ENCODE measurements at regions not wholly inside any gene's neighbourhood (a gene's known extent, or its start where the extent isn't known, plus 50 kb on each side); places are given as distances from the start of the nearest gene placed in this dataset.

- H3K27me3 Mint-ChIP-seq (ENCODE audit: low read depth) = no peaks in the 10 kb centered on the region
Measured at GRCh38 chr15:62781081-62781497, 261.5 kb upstream of the TPM1 start.

GRCh38 chr15:62782071-62782841 lies 260.3 kb upstream of the TPM1 start:
- peaks cover 79% of the 10 kb centered on the region for H3K4me1 Mint-ChIP-seq (ENCODE audit: low read depth)
- DNase-seq (ENCODE audit: low spot score) = no peak
- H3K9me3 Mint-ChIP-seq (ENCODE audit: low read depth) = no peaks in the 10 kb centered on the region
- H3K4me3 Mint-ChIP-seq (ENCODE audit: unreplicated experiment) = peak overlapping the region; percentile 13
- TF ChIP-seq CTCF (IDR thresholded peaks at IDR 0.05) = peak; percentile 94
- H3K36me3 Mint-ChIP-seq (ENCODE audit: low read depth) = no peaks in the 10 kb centered on the region
- peak overlapping the region; percentile 95 for H3K27ac Mint-ChIP-seq (ENCODE audit: unreplicated experiment)
- H3K27me3 Mint-ChIP-seq (ENCODE audit: low read depth) = no peaks in the 10 kb centered on the region

More at GRCh38 chr15:62781081-62781497, 261.5 kb upstream of the TPM1 start:
- H3K9me3 Mint-ChIP-seq (ENCODE audit: low read depth) = no peaks in the 10 kb centered on the region
- TF ChIP-seq CTCF (IDR thresholded peaks at IDR 0.05) = no peak
- no peak overlapping the region for H3K4me3 Mint-ChIP-seq (ENCODE audit: unreplicated experiment)
- no peak for DNase-seq (ENCODE audit: low spot score)
- H3K27ac Mint-ChIP-seq (ENCODE audit: unreplicated experiment) = peak overlapping the region; percentile 68
- no peaks in the 10 kb centered on the region for H3K36me3 Mint-ChIP-seq (ENCODE audit: low read depth)
- H3K4me1 Mint-ChIP-seq (ENCODE audit: low read depth) = peaks cover 67% of the 10 kb centered on the region

- H3K4me3 Mint-ChIP-seq (ENCODE audit: unreplicated experiment) = peak overlapping the region; percentile 13
- peak overlapping the region; percentile 95 for H3K27ac Mint-ChIP-seq (ENCODE audit: unreplicated experiment)
- no peaks in the 10 kb centered on the region for H3K27me3 Mint-ChIP-seq (ENCODE audit: low read depth)
- no peaks in the 10 kb centered on the region for H3K9me3 Mint-ChIP-seq (ENCODE audit: low read depth)
- H3K4me1 Mint-ChIP-seq (ENCODE audit: low read depth) = peaks cover 83% of the 10 kb centered on the region
- no peaks in the 10 kb centered on the region for H3K36me3 Mint-ChIP-seq (ENCODE audit: low read depth)
- no peak for DNase-seq (ENCODE audit: low spot score)
- no peak for TF ChIP-seq CTCF (IDR thresholded peaks at IDR 0.05)
Measured at GRCh38 chr15:62782896-62783295, 259.7 kb upstream of the TPM1 start.

- no peak for TF ChIP-seq CTCF (IDR thresholded peaks at IDR 0.05)
- Mint-ChIP-seq H3K4me3 (ENCODE audit: unreplicated experiment) (no peak overlapping the region), H3K36me3 (ENCODE audit: low read depth) (no peaks in the 10 kb centered on the region), H3K9me3 (ENCODE audit: low read depth) (no peaks in the 10 kb centered on the region), H3K27me3 (ENCODE audit: low read depth) (no peaks in the 10 kb centered on the region), H3K27ac (ENCODE audit: unreplicated experiment) (peak overlapping the region; percentile 95), H3K4me1 (ENCODE audit: low read depth) (peaks cover 87% of the 10 kb centered on the region)
- no peak for DNase-seq (ENCODE audit: low spot score)
Measured at GRCh38 chr15:62783303-62783957, 259.1 kb upstream of the TPM1 start.

- DNase-seq (ENCODE audit: low spot score) = no peak
- H3K9me3 Mint-ChIP-seq (ENCODE audit: low read depth) = no peaks in the 10 kb centered on the region
- peak overlapping the region; percentile 19 for H3K4me3 Mint-ChIP-seq (ENCODE audit: unreplicated experiment)
- no peaks in the 10 kb centered on the region for H3K36me3 Mint-ChIP-seq (ENCODE audit: low read depth)
- TF ChIP-seq CTCF (IDR thresholded peaks at IDR 0.05) = peak; percentile 49
- peaks cover 87% of the 10 kb centered on the region for H3K4me1 Mint-ChIP-seq (ENCODE audit: low read depth)
- no peaks in the 10 kb centered on the region for H3K27me3 Mint-ChIP-seq (ENCODE audit: low read depth)
- peak overlapping the region; percentile 68 for H3K27ac Mint-ChIP-seq (ENCODE audit: unreplicated experiment)
Measured at GRCh38 chr15:62785881-62786828, 256.4 kb upstream of the TPM1 start.

Data from chondrocyte (in vitro differentiated cells).